Pancreas (tissue), 10 donors: ENCODE measurements at regions not wholly inside any gene's neighbourhood (a gene's known extent, or its start where the extent isn't known, plus 50 kb on each side); places are given as distances from the start of the nearest gene placed in this dataset.

ENCODE experiments used
- ATAC-seq, 4 donors: fragments of 200-7000 bp; cut with Tn5 transposase; one replicate each; pipeline versions ENCODE4 v1.8.0 to v1.9.1; 2020; ENCODE audit warnings: mild to moderate bottlenecking in 4 of 4, moderate library complexity in 4 of 4
- DNase-seq, 6 donors: peaks; one replicate each; pipeline ENCODE4 v3.0.0-alpha.2; 2020
- FAIRE-seq: peaks from 2 replicates; lab custom pipeline; 2012; peaks lifted over from hg19 to GRCh38; lab: Jason Lieb, UNC
- H3K27ac ChIP-seq, 4 donors: fragments of 200-600 bp; sonication (generic); 1 replicate in 3 of 4; 2 replicates in 1 of 4; pipeline versions ENCODE4 v1.5.0 to v1.8.0; 2020
- H3K27me3 ChIP-seq, 4 donors: fragments of 200-600 bp; one replicate each; pipeline ENCODE4 v1.8.0; 2021
- H3K36me3 ChIP-seq, 3 donors: fragments of 200-600 bp; sonication (generic) in 1 of 3; one replicate each; pipeline versions ENCODE4 v1.5.0 to v1.8.0; 2020 to 2021
- H3K4me1 ChIP-seq, 3 donors: fragments of 200-600 bp; one replicate each; pipeline ENCODE4 v1.8.0; 2021
- H3K4me3 ChIP-seq, 4 donors: fragments of 200-600 bp; sonication (generic) in 2 of 4; one replicate each; pipeline versions ENCODE4 v1.5.0 to v1.8.0; 2020 to 2021
- H3K9me3 ChIP-seq, 4 donors: fragments of 200-600 bp; one replicate each; pipeline ENCODE4 v1.8.0; 2021
- CTCF ChIP-seq, 4 donors: fragments of 200-600 bp; sonication (generic) in 3 of 4; IDR thresholded peaks; one replicate each; pipeline versions ENCODE4 v1.5.0 to v1.8.0; 2021; ENCODE audit warnings: antibody characterized with exemption in 4 of 4
- WGBS, 2 donors: extraction: QIAGEN DNeasy Blood & Tissue Kit; methylation state at CpG; one replicate each; pipeline ENCODE4 v1.1.7; 2013; 5-methylcytosine and 5-hydroxymethylcytosine counted together
- intact Hi-C, 3 donors: fragments of 100-400 bp; cut with DNase I; formaldehyde crosslinking; loops; one replicate each; pipeline versions ENCODE4 v1.11.1 to v1.14.2; 2022
- donor health status: healthy with polysubstance abuse.
- donor health status: DM: no; HTN: no; CAD: no; lungs with moderate emphysema.
- donor health status: DM: no; HTN: no; CAD: no.
- donor health status: control.
- donor health status: control.
- donor health status: Bipolar disorder and iron deficiency.
- donor health status: DM: yes; HTN: yes; CAD: no.
- donor health status: DM: no; HTN: no; CAD: no.
- donor health status: DM: no; HTN: no; CAD: no.
- donor health status: DM: yes; HTN: yes; CAD: no.

DNA sequence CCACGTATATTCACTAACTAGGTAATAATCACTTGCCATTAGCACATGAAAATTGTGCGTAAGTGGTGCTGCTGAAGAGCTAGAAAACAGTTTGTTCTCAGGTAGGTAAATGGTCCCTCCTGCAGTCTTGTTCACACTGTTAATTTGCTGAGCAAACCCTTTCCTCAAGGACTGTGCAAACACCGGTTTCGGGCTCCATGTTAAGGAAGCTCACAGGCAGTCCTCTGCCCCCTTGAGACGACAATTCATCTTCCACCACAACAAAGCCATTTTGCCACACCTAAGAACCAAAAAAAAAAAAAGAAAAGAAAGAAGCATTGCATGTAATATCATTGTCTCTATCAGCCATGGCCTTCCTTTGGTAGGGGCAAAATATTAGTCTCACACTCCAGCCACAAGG lies 193.9 kb downstream of the BCL11A start:
- no peaks in the 10 kb centered on the region for H3K4me1 ChIP-seq
- intact Hi-C loops: no loop called here
- no peak for FAIRE-seq
- DNase-seq: no peak
- no peak for TF ChIP-seq CTCF (IDR thresholded peaks at IDR 0.05)
- peak in 2 of 4 donors; percentile 40 to 64 for ATAC-seq
- H3K27me3 ChIP-seq: no peaks in the 10 kb centered on the region
- H3K4me3 ChIP-seq: no peak overlapping the region
- no peaks in the 10 kb centered on the region for H3K9me3 ChIP-seq
- no peaks in the 10 kb centered on the region for H3K36me3 ChIP-seq
- no peak overlapping the region for H3K27ac ChIP-seq
- WGBS, 2 donors: 66 to 73% methylated on average over 5 of the region's 5 CpGs

GRCh38 chr2:60358476-60358875 lies 195.0 kb downstream of the BCL11A start:
- no peaks in the 10 kb centered on the region for H3K36me3 ChIP-seq
- DNase-seq: no peak
- 88 to 90% methylated on average over 4 of the region's 4 CpGs for WGBS, 2 donors
- intact Hi-C loops: no loop called here
- H3K4me1 ChIP-seq: no peaks in the 10 kb centered on the region
- no peak overlapping the region for H3K27ac ChIP-seq
- no peak for TF ChIP-seq CTCF (IDR thresholded peaks at IDR 0.05)
- no peak overlapping the region for H3K4me3 ChIP-seq
- no peak for ATAC-seq
- no peaks in the 10 kb centered on the region for H3K9me3 ChIP-seq
- no peaks in the 10 kb centered on the region for H3K27me3 ChIP-seq
- no peak for FAIRE-seq

DNA sequence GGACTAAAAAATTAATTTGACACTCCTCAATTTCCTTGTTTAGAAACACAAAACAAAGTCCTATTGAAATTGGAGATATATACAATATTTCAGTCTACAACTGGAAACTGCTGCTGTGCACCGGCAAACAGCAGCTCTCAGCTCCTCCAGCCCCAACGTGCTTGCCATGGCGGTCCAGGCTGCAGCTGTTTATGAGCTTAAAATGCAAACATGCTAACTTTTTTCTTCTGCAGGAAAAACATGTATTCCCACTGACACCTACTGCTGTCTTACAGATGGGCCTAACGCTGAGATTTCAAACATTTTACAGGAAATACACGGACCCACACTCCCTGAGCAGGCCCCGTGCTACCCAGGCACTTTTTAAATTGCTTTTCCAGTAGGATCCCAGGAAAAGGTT lies 195.5 kb downstream of the BCL11A start:
- no peak overlapping the region for H3K4me3 ChIP-seq
- H3K4me1 ChIP-seq: no peaks in the 10 kb centered on the region
- H3K27me3 ChIP-seq: no peaks in the 10 kb centered on the region
- H3K36me3 ChIP-seq: no peaks in the 10 kb centered on the region
- TF ChIP-seq CTCF (IDR thresholded peaks at IDR 0.05): no peak
- no peaks in the 10 kb centered on the region for H3K9me3 ChIP-seq
- DNase-seq (no peak), ATAC-seq (no peak), FAIRE-seq (no peak)
- intact Hi-C loops: no loop called here
- WGBS, 2 donors: 71 to 75% methylated on average over 6 of the region's 6 CpGs
- no peak overlapping the region for H3K27ac ChIP-seq

DNA sequence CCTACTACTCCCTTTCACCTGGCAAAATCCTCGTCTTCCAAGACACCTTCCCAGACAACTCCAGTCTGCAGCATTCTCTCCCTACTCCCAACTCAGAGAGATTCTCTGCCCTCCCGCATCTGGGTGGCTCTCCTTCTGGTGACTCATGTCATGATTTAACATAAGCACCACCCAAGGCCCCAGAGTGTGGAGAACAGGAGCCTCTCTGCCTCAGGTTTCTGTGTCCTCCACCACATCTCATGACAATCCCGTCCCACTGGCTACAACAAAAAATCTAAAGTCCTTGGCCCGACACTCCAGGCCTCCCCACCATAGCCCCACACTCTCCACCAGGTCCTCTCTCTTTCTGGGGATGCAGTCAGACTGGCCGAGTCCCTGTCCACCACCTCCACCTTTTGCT lies 197.1 kb downstream of the BCL11A start:
- no peak for TF ChIP-seq CTCF (IDR thresholded peaks at IDR 0.05)
- Histone ChIP-seq H3K27me3 (no peaks in the 10 kb centered on the region), H3K9me3 (no peaks in the 10 kb centered on the region), H3K27ac (no peak overlapping the region), H3K36me3 (no peaks in the 10 kb centered on the region), H3K4me1 (no peaks in the 10 kb centered on the region), H3K4me3 (no peak overlapping the region)
- FAIRE-seq (no peak), DNase-seq (no peak), ATAC-seq (no peak)
- WGBS, 2 donors: 92 to 97% methylated on average over 5 of the region's 5 CpGs
- intact Hi-C loops: no loop called here

DNA sequence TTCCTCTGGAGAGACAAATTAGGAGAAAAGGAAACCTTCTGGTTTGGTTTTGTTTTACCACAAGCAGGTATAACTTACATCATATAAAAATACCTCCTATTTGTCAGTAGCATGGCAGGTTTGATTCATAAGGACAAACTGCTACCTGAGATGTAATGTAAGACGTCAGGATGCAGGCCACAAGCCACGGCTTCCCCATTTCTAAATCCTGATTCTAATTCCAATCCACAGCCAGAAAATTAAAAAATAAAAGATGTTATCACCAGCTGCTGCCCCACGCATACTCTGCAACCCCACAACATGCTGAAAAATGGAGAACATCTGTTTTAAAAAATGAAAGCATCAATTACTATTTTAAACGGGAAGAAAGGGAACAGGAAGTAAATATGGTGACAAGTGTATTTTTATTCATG lies 197.6 kb downstream of the BCL11A start:
- Histone ChIP-seq H3K27me3 (no peaks in the 10 kb centered on the region), H3K4me1 (no peaks in the 10 kb centered on the region), H3K27ac (no peak overlapping the region), H3K9me3 (no peaks in the 10 kb centered on the region), H3K36me3 (no peaks in the 10 kb centered on the region), H3K4me3 (no peak overlapping the region)
- intact Hi-C loops: no loop called here
- FAIRE-seq: no peak
- no peak for ATAC-seq
- WGBS, 2 donors: 81 to 82% methylated on average over 4 of the region's 4 CpGs
- no peak for DNase-seq
- no peak for TF ChIP-seq CTCF (IDR thresholded peaks at IDR 0.05)
